Brain microvascular endothelial cell (primary cell): ENCODE measurements at regions not wholly inside any gene's neighbourhood (a gene's known extent, or its start where the extent isn't known, plus 50 kb on each side); places are given as distances from the start of the nearest gene placed in this dataset.
"Not testable (repeated sequence)": the region's sequence is repeated elsewhere in the genome, so short reads cannot be mapped to it uniquely, and the experiment has no call there.

Experiments
- DNase-seq: peaks from one replicate; pipeline ENCODE4 v3.0.0-alpha.2; 2020
- H3K27ac ChIP-seq: fragments of 250-450 bp; sonication (Bioruptor Pico); 2 replicates; pipeline ENCODE4 v1.5.1; 2020; ENCODE audit warnings: mild to moderate bottlenecking, moderate library complexity
- H3K27me3 ChIP-seq: fragments of 250-450 bp; sonication (Bioruptor Pico); replicated peaks from 2 replicates; pipeline ENCODE4 v1.5.1; 2020; ENCODE audit warnings: mild to moderate bottlenecking
- H3K36me3 ChIP-seq: fragments of 250-450 bp; sonication (Bioruptor Pico); replicated peaks from 2 replicates; pipeline ENCODE4 v1.5.1; 2020; ENCODE audit warnings: mild to moderate bottlenecking
- H3K4me3 ChIP-seq: 2 replicates; pipeline ENCODE4 v1.5.1; 2011; ENCODE audit warnings: low read depth, mild to moderate bottlenecking, control low read depth, low read length, moderate library complexity
- in situ Hi-C: cut with HindIII; loops from 2 replicates; pipeline ENCODE4 v1.10.0; 2017; ENCODE audit warnings: low sequenced_read_pairs, low pct_ligation_motif_present
- TF ChIP-seq, protein P1 (sequence below): IDR thresholded peaks from 2 replicates; pipeline ENCODE4 v1.5.1; 2011; ENCODE audit warnings: low read depth, mild to moderate bottlenecking, moderate library complexity, low read length, control low read depth, inconsistent platforms; ENCODE audit errors: missing control alignments

DNA sequence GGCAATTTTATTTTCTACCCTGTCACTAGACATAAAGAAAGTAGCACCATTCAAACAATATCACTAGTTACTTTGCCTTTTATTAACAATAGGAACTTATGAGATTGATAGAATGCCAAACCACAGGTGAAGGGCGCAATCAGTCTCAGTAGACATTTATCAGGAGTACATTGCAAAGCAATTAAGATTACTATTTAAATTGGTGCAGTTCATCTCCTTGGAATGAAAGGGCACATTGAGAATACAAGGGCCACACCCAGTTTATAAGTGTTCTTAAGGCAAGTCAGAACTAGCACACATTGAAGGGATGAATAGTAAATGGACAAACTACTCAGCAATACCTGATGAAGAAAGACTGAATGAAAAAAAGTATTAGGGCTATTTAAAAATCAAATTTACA lies 601.4 kb downstream of the C12orf50 start:
- DNase-seq, result no peak
- TF ChIP-seq, protein P1, sequence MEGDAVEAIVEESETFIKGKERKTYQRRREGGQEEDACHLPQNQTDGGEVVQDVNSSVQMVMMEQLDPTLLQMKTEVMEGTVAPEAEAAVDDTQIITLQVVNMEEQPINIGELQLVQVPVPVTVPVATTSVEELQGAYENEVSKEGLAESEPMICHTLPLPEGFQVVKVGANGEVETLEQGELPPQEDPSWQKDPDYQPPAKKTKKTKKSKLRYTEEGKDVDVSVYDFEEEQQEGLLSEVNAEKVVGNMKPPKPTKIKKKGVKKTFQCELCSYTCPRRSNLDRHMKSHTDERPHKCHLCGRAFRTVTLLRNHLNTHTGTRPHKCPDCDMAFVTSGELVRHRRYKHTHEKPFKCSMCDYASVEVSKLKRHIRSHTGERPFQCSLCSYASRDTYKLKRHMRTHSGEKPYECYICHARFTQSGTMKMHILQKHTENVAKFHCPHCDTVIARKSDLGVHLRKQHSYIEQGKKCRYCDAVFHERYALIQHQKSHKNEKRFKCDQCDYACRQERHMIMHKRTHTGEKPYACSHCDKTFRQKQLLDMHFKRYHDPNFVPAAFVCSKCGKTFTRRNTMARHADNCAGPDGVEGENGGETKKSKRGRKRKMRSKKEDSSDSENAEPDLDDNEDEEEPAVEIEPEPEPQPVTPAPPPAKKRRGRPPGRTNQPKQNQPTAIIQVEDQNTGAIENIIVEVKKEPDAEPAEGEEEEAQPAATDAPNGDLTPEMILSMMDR, result no peak
- Histone ChIP-seq H3K27me3 (no peaks in the 10 kb centered on the region), H3K36me3 (no peaks in the 10 kb centered on the region), H3K27ac (no peak overlapping the region), H3K4me3 (no peak overlapping the region)
- in situ Hi-C loops, result no loop called here

GRCh38 chr12:87425942-87426554 lies 603.2 kb downstream of the C12orf50 start:
- no peak for DNase-seq
- Histone ChIP-seq H3K4me3 (no peak overlapping the region), H3K27me3 (no peaks in the 10 kb centered on the region), H3K36me3 (no peaks in the 10 kb centered on the region), H3K27ac (no peak overlapping the region)
- in situ Hi-C loops, result no loop called here
- TF ChIP-seq, protein P1, result no peak

GRCh38 chr12:87421233-87421632 lies 608.0 kb downstream of the C12orf50 start:
- H3K27ac ChIP-seq, in situ Hi-C loops, H3K36me3 ChIP-seq, H3K4me3 ChIP-seq, DNase-seq, H3K27me3 ChIP-seq: not testable (repeated sequence)

GRCh38 chr12:87413784-87414183 lies 615.4 kb downstream of the C12orf50 start:
- H3K4me3 ChIP-seq, result no peak overlapping the region
- no peaks in the 10 kb centered on the region for H3K36me3 ChIP-seq
- peak; percentile 73 for DNase-seq
- in situ Hi-C loops, result no loop called here
- no peak overlapping the region for H3K27ac ChIP-seq
- TF ChIP-seq, protein P1, result no peak
- no peaks in the 10 kb centered on the region for H3K27me3 ChIP-seq

DNA sequence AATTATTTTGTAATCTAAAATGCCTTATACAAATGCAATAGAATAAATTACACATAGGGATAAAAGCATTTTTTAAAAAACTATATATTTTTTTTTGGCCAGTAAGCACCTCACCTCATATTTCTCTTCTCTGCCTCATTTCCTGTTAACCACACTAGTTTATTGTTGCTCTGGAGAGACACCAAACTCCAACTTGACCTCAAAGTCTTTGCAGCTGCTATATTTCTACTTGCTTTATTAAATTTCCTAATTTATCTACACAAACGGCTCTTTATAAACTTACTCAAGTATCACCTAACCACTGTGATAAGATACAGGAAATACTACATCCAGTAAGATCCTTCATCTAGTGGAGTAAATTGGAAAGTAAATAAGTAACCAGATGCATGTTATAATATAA lies 622.3 kb downstream of the C12orf50 start:
- in situ Hi-C loops, result no loop called here
- DNase-seq, result no peak

DNA sequence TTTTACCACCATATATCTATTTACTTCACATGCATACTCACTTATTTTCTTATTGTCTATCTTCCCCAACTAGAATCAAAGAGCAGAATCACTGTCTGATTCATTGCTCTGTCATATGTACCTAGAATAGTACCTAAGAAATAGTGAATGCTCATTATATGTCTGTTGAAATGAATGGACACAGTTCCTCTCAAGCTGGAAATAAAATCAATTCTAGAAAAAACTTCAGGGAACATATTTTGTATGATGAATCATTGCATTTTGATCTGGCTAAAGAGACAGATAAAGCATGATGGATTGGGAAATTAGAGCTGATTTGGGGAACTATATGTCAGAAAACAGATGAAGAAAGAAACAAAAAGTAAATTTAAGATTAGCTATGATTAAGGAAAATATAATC lies 623.3 kb downstream of the C12orf50 start:
- in situ Hi-C loops, result no loop called here

More for the DNA sequence above, 622.3 kb downstream of the C12orf50 start:
- H3K27ac ChIP-seq, result no peak overlapping the region
- H3K36me3 ChIP-seq, result no peaks in the 10 kb centered on the region
- TF ChIP-seq, protein P1, result no peak
- no peak overlapping the region for H3K4me3 ChIP-seq
- no peaks in the 10 kb centered on the region for H3K27me3 ChIP-seq

DNA sequence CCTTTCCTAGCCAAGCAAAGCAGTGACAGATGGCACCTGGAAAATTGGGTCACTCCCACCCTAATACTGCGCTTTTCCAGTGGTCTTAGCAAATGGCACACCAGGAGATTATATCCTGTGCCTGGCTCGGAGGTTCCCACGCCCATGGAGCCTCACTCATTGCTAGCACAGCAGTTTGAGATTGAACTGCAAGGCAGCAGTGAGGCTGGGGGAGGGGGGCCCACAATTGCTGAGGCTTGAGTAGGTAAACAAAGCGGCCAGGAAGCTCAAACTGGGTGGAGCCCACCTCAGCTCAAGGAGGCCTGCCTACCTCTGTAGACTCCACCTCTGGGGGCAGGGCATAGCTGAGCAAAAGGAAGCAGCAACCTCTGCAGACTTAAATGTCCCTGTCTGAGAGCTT lies 635.0 kb downstream of the C12orf50 start:
- H3K36me3 ChIP-seq, H3K27ac ChIP-seq, H3K4me3 ChIP-seq, DNase-seq, H3K27me3 ChIP-seq, in situ Hi-C loops: not testable (repeated sequence)

More for the DNA sequence above, 623.3 kb downstream of the C12orf50 start:
- Histone ChIP-seq H3K4me3 (no peak overlapping the region), H3K36me3 (no peaks in the 10 kb centered on the region), H3K27ac (no peak overlapping the region), H3K27me3 (no peaks in the 10 kb centered on the region)
- DNase-seq, result no peak
- TF ChIP-seq, protein P1, result no peak
